GM18517 (cell line): ENCODE measurements at regions not wholly inside any gene's neighbourhood (a gene's known extent, or its start where the extent isn't known, plus 50 kb on each side); places are given as distances from the start of the nearest gene placed in this dataset.
"Not testable (repeated sequence)": the region's sequence is repeated elsewhere in the genome, so short reads cannot be mapped to it uniquely, and the experiment has no call there.

ENCODE experiments used
- ATAC-seq: cut with Tn5 transposase; IDR thresholded peaks from one replicate; pipeline ENCODE4 v1.9.1; 2021; ENCODE audit warnings: mild to moderate bottlenecking, moderate library complexity; ENCODE audit not compliant: unreplicated experiment

GRCh38 chr12:83432176-83432719 is 745.5 kb downstream of the TMTC2 start:
- no peak for ATAC-seq

GRCh38 chr12:83427586-83428136 is 741.0 kb downstream of the TMTC2 start:
- not testable (repeated sequence) for ATAC-seq

GRCh38 chr12:83414981-83415380 is 728.3 kb downstream of the TMTC2 start:
- ATAC-seq = no peak

GRCh38 chr12:83408851-83409250 is 722.1 kb downstream of the TMTC2 start:
- no peak for ATAC-seq

GRCh38 chr12:83408146-83408545 is 721.4 kb downstream of the TMTC2 start:
- no peak for ATAC-seq

GRCh38 chr12:83404521-83404920 is 717.8 kb downstream of the TMTC2 start:
- ATAC-seq = no peak

GRCh38 chr12:83390186-83390585 is 703.5 kb downstream of the TMTC2 start:
- ATAC-seq = no peak

GRCh38 chr12:83389237-83389996 is 702.7 kb downstream of the TMTC2 start:
- no peak for ATAC-seq

- ATAC-seq = no peak
Measured at GRCh38 chr12:83388551-83388950, 701.8 kb downstream of the TMTC2 start.

- no peak for ATAC-seq
Measured at GRCh38 chr12:83386527-83387264, 700.0 kb downstream of the TMTC2 start.

- no peak for ATAC-seq
Measured at GRCh38 chr12:83378186-83378727, 691.6 kb downstream of the TMTC2 start.

GRCh38 chr12:83365317-83365716 is 678.6 kb downstream of the TMTC2 start:
- ATAC-seq = no peak

- ATAC-seq = no peak
Measured at GRCh38 chr12:83361475-83361874, 674.8 kb downstream of the TMTC2 start.

GRCh38 chr12:83361071-83361470 is 674.4 kb downstream of the TMTC2 start:
- no peak for ATAC-seq

GRCh38 chr12:83349907-83350611 is 663.4 kb downstream of the TMTC2 start:
- no peak for ATAC-seq

GRCh38 chr12:83346333-83346732 is 659.6 kb downstream of the TMTC2 start:
- no peak for ATAC-seq

- no peak for ATAC-seq
Measured at GRCh38 chr12:83343767-83344166, 657.1 kb downstream of the TMTC2 start.

GRCh38 chr12:83335748-83336147 is 649.0 kb downstream of the TMTC2 start:
- ATAC-seq = no peak

- ATAC-seq = no peak
Measured at GRCh38 chr12:83326666-83327065, 640.0 kb downstream of the TMTC2 start.

- no peak for ATAC-seq
Measured at GRCh38 chr12:83323866-83324265, 637.2 kb downstream of the TMTC2 start.

- no peak for ATAC-seq
Measured at GRCh38 chr12:83322809-83323208, 636.1 kb downstream of the TMTC2 start.
